Stimulated activated CD4-positive, alpha-beta T cell treated with anti-CD3 and anti-CD28 coated beads, TNF-alpha, amount 100 ng/mL, for 4 hours (primary cell): ENCODE measurements at regions not wholly inside any gene's neighbourhood (a gene's known extent, or its start where the extent isn't known, plus 50 kb on each side); places are given as distances from the start of the nearest gene placed in this dataset.
"Not testable (repeated sequence)": the region's sequence is repeated elsewhere in the genome, so short reads cannot be mapped to it uniquely, and the experiment has no call there.

ENCODE experiments used
- DNase-seq, 3 experiments: peaks; one replicate each; pipeline ENCODE4 v3.0.0-alpha.2; 2020; ENCODE audit warnings: low read depth in 3 of 3

DNA sequence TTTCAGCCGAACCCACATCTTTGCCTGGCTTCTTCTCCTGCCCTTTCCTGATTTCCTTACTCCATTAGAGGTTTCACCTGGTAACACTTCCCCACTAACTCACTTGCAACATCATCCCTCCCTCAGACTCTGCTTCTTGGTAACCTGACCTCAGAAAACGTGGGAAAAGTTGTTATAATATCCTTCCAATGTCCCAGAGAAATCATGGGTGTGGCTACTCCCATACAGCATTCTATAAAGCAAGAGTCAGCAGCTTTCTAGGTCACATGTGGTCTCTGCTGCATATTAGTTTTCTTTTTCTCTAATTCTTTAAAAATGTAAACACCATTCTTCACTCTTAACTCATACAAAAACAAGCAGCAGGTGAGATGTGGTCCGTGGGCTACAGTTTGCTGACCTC, 283.1 kb upstream of the MAOA start:
- no peak for DNase-seq

DNA sequence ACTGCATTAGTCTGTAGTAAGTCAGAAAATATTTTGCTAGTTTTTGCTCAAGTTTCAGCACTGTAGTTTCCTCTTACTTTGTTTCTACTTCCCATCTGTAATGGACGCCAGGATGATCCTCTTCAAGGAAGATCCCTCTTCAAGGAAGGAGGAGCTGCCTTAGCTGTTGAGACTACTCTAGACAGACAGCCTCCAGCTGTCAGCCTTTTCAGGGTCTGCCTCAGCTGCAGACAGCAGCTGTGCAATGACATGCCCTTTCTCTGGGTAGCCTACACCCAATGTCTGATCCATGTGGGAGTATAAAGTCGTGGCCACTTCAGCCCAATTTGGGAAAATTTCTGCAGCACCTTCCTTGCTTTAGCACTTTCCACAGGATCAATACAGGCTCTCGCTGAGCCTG, 281.0 kb upstream of the MAOA start:
- DNase-seq: no peak

DNA sequence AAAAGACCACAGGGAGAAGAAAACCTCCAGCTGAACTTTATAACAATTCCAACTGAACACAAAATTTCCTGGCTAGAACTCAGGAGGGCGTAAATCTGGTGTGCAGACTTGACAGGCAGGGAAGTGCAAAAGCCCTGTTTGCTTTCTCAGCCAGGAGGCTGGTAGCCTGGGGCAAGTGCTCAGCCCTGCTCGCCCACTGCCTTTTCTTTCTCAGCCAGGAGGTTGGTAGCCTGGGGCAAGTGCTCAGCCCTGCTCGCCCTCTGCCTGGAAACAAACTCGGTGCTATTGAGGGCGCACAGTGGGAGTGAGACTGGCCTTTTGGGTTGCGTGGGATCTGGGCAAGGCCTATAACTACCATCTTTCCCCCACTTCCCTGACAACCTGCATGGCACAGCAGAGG, 275.4 kb upstream of the MAOA start:
- DNase-seq: no peak

DNA sequence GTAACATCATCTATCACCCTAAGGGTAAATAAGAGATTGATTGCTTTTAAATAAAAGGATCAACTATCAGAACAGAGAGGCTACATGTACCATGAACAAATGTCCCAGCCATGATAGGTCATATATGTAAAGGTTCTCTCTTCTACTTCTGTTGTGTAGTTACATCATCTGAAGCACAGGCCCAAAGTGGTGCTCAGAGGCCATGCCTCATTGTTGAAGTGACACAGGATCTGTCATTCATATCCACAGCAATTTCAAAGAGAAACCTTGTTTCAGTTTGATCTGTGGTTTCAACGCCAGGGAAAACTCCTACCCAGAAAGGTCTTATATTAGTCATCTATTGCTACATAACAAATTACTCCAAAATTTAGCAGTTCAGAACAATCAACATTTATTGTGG, 269.2 kb upstream of the MAOA start:
- no peak for DNase-seq

DNA sequence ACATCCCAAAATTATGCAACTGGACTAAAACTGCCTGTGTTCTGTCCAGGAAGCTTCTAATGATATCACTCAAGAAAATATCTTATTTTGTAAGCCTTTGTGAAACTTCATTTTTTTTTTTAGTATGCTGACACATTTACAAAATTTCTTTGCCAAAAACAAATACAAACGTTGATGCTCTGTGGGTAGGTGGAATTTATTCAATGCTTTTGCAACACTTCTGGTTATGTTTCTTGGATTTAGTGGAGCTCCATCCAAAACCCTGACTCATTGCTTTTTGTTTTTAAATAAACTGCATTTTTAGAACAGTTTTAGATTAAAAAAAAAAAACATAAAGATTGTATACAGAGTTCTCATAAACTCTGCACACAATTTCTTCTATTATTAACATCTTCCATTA, 250.9 kb upstream of the MAOA start:
- DNase-seq: no peak

DNA sequence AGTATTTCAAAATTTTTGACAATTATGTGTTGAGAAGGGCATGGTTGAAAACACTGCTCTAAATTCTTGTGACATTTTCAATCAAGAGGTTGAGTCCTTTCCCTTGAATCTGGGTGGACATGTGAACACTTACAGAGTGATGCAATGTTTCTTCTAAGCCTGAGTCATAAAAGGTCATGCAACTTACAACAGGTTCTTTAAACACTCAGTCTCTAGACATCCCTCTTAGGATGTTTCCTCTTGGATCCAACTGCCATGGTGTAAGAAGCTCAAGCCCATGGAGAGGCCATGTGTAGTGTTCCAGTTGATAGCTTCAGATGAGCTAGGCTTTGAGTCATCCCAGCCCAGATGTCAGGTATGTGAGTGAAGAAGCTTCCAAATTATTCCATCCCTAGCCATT, 232.2 kb upstream of the MAOA start:
- DNase-seq: no peak

DNA sequence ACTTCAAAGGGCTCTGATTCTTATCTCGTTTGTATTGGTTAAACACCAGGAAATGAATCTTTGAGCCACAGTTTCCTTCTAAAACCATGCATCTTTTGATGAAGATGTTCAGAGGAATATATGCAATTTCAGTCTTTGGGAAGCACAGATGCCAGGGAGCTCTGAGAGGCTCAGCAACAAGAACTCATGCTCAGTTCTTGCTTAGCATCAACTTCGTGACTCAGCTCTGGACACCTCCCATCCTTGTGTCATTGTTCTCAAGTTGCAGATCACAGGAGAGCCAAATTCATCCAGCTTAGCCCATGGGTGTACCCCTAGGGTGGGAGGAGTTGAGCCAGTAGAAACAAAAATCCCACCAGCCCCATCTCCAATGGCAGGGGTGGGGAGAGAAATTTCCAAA, 219.6 kb upstream of the MAOA start:
- no peak for DNase-seq

DNA sequence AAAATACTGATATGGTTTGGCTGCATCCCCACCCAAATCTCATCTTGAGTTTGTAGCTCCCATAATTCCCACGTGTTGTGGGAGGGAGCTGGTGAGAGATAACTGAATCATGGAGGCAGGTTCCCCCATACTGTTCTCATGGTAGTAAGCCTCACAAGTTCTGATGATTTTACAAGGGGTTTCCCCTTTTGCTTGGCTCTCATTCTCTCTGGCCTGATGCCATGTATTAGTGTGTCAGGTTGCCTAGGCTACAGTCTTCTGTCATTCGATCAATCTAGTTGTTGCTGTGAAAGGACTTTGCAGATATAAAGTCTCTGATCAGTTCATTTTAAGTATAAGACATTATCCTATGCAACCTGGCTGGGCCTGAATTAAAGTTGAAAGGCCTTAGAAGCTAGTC, 209.3 kb upstream of the MAOA start:
- no peak for DNase-seq

DNA sequence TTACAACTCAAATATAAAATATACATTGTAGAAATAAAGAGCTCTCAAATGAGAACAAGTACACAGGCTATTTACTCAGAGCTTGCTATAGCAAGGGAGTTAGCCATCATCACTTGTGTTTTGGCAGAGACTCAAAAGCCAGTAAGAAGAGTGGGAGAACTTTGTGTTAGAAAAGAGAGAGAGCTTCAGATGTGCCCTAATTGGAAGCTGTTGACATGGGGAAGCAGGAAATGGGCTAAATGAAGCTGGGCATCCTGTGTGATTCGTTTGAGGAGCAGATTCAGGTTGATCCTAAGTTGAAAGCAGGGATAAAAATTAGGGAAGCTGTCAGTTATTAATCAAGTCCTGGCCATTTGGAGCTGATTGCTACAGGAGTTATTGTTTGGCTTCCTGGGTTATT, 207.4 kb upstream of the MAOA start:
- DNase-seq: no peak

DNA sequence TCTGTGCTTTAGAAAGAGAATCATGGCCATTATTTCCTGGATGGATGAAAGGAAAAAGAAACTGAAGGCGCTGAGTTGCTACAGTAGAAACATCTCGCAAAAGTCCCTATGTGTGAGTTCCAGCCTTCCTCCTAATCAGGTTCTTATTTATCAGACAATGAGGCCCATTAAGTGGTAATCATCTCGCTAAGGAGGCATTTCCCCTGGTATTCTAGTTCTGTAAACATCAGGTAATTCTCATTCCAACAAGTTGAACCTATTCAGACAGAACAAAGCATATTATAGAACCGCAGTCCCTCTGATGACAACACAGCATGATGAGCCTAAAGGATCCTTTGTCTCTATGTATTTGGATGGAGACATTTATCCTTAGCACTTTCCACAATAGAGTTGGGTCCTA, 205.7 kb upstream of the MAOA start:
- DNase-seq: no peak

DNA sequence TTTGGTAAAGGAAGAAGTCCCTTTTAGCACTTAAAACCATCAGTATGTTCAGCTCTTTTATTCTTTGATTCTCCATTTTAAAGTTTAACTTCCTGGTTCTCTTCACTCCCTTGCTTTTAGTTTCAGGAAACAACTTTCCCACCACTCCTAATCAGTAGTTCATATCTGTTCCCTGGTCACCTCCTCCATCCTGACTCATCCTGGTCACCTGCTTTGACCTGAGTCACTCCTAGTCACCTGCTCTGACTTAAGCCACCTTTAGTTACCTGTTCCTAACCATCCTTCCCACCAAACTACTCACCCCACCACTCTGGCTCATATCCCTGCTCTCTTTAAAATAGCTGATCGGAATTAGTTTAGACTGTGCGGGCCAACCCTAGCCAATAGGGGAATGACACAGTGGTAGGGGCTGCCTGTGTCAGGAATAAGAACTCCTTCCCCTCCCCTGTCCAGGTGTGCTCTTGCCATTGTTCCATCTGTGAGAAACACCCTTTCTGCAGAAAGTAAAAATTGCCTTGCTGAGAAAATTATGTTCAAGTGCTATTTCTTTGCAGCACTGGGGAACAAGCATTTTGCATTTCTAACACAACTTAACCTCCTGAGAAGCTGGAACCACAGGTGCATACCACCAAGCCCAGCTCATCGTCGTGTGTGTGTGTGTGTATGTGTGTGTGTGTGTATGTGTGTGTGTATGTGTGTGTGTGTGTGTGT, 204.0 kb upstream of the MAOA start:
- DNase-seq: not testable (repeated sequence)

DNA sequence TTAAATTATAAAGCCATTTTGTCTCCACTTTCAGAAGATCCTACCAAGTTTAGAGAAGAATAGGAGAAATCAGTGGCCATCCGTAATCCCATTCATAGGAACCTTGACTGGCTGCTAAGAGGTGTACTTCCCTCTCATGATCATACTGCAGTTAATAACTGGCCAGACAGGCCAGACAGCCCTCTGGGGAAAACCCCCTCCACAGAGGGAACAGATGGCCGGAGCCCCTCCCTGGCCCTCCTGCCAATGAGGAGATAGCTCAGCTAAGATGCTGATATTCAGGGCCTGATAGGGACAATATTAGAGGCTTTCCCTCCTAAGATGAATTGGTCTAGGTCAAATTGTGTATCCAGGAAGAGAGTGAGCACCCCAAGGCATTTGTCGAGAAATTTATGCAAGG, 200.0 kb upstream of the MAOA start:
- no peak for DNase-seq

DNA sequence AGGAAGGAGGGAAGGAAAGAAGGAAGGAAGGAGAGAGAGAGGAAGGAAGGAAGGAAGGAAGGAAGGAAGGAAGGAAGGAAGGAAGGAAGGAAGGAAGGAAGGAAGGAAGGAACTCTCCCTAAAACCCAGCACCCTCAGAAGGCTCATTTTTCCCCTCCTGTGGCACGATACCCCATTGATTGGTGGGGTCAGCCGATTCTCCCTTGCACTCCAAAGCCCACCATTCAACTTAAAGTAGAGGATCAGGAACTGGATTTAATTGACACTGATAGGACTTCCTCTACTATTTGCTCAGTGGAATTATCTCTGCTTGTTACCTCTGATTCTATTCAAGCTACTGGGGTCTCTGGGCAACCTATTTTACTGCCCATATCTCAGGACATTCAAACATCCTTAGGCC, 199.2 kb upstream of the MAOA start:
- no peak for DNase-seq

DNA sequence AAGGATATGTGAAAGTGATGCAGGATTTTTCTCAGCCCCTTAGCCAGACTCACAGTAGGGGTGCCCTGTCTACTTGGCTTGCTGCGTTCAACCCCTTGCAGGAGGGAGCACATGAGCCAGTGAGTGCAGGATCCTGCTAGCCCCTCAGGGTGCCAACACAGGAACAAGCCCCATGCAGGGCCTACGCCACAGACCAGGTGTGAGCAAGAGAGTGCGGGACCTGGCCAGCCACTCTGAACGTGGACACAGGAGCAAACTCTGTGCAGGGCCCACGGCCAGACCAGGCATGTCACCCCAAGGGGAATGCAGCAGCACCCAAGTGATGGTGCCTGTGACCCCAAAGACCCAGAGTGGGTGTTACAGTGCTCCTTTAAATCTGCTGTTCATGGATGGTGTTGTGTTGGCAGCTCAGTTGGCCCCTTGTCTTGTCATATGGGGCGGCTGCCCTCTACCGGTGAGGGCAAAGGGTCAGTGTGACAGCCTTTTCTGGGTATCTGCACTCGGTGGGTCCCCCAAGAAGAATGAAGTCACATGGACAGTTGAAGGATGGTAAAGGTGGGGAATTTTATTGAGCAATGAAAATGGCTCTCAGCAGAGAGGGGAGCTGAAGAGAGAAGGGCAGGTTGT, 188.4 kb upstream of the MAOA start:
- no peak for DNase-seq

DNA sequence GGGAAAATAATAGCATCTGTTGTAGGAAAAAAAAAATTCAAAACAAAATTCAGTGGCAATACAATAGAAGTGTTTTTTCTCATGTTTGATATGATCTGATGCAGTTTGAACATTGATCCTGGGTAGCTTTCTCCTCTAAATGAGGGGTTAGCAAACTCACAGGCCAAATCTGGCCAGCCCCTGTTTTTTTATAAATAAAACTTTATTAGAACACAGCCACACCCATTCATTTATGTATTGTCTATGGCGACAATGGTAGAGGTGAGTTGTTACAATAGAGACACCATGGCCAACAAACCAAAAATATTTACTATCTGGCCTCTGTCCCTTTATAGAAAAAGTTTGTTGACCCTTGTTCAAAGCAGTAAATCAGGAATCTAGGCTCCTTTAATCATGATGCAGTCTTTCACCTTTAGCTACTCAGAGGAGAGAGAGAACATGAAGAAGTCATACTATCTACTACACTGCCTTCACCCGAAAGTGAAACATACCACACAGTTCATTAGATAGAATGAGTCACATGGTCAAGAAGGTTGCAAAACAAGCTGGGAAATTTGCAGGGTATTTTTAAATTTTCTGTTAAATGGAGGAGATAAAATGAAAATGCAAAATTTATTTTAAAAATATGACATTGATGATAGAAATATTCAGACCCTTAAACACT, 186.6 kb upstream of the MAOA start:
- DNase-seq: no peak

DNA sequence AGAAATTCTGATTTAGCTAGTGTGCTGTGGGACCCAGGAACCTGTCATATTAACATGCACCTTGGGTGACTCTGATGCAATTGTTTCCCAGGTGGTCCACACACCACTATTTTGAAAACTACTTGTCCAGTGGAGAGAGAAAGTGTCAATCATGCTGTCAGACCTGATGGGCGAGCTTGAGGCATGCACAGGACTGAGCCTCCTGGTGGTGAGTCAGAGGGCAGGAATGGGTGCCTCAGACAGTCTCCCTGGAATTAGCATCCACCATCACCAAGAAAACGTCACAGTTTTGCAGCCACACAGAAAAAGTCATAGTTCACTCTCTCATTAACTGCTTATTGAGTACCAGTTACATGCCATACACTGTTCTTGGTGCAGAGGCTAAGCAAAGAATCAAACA, 181.8 kb upstream of the MAOA start:
- DNase-seq: no peak

DNA sequence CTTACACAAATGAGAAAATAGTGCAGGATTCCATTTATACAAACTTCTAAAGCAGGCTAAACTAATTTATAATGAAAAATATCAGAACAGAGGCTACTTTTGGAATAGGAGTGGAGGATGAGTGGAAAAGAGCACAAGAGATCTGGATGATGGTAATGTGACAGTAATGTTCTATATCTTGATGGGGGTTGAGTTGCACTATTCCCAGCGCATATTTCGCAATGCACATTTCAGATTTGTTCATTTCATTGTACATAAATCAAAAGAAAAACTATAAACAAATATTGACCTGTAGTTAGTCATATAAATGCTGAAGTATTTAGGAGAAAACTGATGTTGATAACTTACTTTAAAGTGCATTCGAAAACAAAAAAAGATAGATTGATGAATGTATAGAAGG, 177.0 kb upstream of the MAOA start:
- no peak for DNase-seq

DNA sequence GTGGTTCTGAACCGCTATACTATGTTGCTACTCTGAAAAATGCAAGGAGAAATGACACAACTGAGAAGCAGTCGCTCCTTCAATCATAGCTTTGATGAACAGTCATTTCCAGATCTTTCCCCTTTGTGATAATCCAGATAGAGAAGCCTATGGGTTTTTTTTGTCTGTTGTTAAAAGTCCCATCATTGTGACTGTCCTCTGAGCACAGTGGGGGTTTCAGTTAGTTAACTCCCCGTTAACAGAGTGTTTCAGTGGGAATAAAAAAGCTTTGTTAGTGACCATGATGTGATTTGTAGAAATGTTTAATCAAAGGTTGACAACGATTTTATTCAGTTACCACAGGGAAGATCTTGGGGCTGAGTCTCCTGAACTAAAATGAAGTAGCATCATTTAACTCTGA, 176.2 kb upstream of the MAOA start:
- no peak for DNase-seq

DNA sequence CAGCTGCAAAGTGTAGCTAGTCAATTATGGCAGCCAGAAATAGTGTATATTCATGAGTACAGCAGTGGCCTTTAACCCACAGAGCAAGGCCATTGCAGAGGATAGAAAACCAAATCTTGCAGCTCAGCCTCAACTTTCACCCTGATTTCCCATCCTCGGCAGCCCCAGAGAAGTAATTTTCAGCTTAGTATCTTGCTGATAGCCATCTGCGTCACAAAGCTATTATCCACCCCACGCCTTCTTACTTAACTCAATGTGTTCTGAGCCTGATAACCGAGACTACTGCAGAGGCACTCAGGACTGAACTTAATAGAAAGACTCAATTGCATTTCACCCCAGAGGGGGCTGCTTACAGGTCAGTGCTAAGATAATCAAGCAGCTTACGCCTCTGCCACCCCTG, 174.5 kb upstream of the MAOA start:
- DNase-seq: no peak

DNA sequence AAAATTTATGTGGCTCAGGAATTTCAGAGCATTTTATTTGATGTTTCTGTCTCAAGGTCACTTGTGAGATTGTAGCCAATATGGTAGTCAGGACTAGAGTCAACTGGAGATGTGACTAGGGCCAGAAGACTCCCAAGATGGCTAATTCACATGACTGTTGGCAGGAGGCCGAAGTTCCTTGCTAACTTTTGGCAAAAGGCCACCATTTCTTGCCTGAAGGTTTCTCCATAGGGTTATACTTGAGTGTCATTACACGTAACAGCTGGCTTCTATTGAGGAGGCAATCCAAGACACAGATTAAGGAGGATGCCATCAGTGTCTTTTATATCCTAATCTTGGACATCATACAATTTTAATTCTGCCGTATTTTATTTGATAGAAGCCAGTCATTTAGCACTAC, 162.3 kb upstream of the MAOA start:
- no peak for DNase-seq

DNA sequence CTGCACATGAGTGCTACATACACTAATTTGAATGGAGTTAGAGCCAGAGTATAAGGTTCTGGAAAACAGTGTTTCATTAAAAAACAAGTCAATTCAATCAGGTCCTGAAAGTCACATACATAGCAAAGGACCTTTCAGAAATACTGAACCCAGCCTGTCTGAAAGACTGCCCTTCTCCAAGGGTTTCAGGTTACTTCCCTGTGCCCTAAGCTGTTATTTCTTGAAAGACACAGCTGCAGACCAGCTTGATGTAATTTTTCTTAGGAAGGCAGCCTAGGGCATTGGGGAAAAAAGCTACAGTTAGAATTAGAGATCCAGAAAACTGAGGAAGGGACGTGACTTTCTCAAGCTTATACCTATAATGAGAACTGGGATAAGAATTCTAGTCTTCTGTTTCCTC, 155.9 kb upstream of the MAOA start:
- no peak for DNase-seq

DNA sequence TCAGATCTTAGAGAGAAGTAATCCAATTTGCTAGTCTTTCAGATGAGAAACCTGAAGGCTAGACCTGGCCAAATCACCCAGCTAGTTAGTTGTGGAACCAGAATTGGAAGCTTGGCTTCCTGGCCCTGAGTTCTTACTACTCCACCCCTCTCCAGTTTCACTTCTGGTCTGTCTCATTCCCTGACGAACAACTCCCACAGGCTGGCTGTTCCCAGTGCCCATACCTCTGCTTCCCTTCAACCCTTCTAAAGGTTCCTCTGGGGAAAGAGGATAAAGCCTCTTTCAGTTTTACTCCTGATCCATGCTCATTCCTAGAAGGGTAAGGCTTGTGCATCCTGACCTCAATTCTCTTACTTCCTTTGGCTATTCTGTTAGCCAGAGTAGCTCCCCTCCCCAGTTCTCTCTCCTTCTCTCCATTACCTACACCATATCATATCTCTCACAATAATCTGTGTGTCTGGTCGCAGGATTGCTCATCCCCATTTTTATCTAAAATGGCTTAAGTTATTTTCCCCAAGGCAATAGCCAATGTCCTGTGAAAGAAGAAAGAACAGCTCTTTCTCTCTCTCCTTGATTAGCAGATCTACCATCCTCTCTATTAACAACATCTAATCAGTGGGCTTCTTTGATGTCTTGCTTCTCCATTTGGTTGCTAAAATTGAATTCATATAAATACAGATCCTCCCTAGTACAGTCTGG, 155.0 kb upstream of the MAOA start:
- DNase-seq: no peak

DNA sequence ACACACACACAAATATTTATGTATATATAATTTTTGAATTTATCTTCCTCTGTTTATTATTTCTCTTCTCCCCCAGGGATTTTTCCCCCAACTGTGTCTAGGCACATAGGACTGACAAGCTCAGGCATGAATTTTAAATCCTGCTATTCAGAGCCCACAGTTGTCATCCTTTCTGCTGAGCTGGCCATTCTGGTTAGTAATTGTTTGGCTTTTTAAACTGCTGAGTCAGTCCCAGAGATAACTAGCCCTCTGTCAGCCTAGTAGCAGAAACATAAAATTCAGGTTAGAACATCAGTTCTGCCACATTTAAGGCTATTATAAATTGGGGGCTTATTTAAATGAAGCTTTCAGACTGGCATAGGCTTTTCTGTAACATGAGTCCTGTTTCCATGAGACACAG, 151.7 kb upstream of the MAOA start:
- DNase-seq: no peak
